Nephron (organoid): ENCODE measurements at regions not wholly inside any gene's neighbourhood (a gene's known extent, or its start where the extent isn't known, plus 50 kb on each side); places are given as distances from the start of the nearest gene placed in this dataset.

Experiments used
- H3K27ac Mint-ChIP-seq, 3 experiments: 2 replicates each; pipeline ENCODE4 v1.8.0; 2020; ENCODE audit warnings: mixed read lengths in 3 of 3, mild to moderate bottlenecking in 2 of 3, moderate library complexity in 1 of 3
- H3K27me3 Mint-ChIP-seq: 2 replicates; pipeline ENCODE4 v1.8.0; 2021; ENCODE audit warnings: low read depth, mild to moderate bottlenecking, moderate library complexity, mixed read lengths
- H3K36me3 Mint-ChIP-seq: 2 replicates; pipeline ENCODE4 v1.8.0; 2020; ENCODE audit warnings: low read depth, mixed read lengths
- H3K4me1 Mint-ChIP-seq: 2 replicates; pipeline ENCODE4 v1.8.0; 2020; ENCODE audit warnings: mixed read lengths
- H3K4me3 Mint-ChIP-seq, 3 experiments: 2 replicates each; pipeline ENCODE4 v1.8.0; 2020; ENCODE audit warnings: mild to moderate bottlenecking in 3 of 3, mixed read lengths in 3 of 3, moderate library complexity in 2 of 3
- H3K9me3 Mint-ChIP-seq: 2 replicates; pipeline ENCODE4 v1.8.0; 2020; ENCODE audit warnings: mixed read lengths
- CTCF ChIP-seq, 3 experiments: fragments of 200-600 bp; sonication (generic); IDR thresholded peaks; one replicate each; pipeline ENCODE4 v1.5.0; 2021; ENCODE audit warnings: antibody characterized with exemption in 3 of 3; ENCODE audit not compliant: unreplicated experiment in 3 of 3

DNA sequence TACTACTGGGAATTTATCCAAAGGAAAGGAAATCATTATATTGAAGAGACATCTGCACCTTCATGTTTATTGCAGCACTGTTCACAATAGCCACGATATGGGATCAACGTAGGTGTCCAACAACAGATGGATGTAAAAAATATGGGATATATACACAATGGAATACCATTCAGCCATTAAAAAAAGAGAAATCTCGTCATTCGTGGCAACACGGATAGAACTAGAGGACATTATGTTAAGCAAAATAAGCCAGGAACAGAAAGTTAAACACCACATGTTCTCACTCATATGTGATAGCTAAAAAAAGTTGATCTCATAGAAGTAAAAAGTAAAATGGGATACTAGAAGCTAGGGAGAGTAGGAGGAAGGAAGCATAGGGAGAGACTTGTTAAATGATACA is 82.9 kb upstream of the CLMN start:
- no peak overlapping the region for H3K4me3 Mint-ChIP-seq
- H3K27me3 Mint-ChIP-seq, result no peaks in the 10 kb centered on the region
- H3K9me3 Mint-ChIP-seq, result no peaks in the 10 kb centered on the region
- H3K36me3 Mint-ChIP-seq, result no peaks in the 10 kb centered on the region
- H3K27ac Mint-ChIP-seq, result peak overlapping the region; percentile 58 to 81 (median 71)
- peaks cover 34% of the 10 kb centered on the region for H3K4me1 Mint-ChIP-seq
- TF ChIP-seq CTCF (IDR thresholded peaks at IDR 0.05; ENCODE audit: unreplicated experiment in 3 of 3), result no peak

GRCh38 chr14:95402176-95402575 is 82.5 kb upstream of the CLMN start:
- peak overlapping the region in 1 of 3 experiments; percentile 81 for H3K27ac Mint-ChIP-seq
- no peaks in the 10 kb centered on the region for H3K9me3 Mint-ChIP-seq
- H3K4me3 Mint-ChIP-seq, result no peak overlapping the region
- H3K36me3 Mint-ChIP-seq, result no peaks in the 10 kb centered on the region
- H3K4me1 Mint-ChIP-seq, result peaks cover 30% of the 10 kb centered on the region
- no peaks in the 10 kb centered on the region for H3K27me3 Mint-ChIP-seq
- no peak for TF ChIP-seq CTCF (IDR thresholded peaks at IDR 0.05; ENCODE audit: unreplicated experiment in 3 of 3)

DNA sequence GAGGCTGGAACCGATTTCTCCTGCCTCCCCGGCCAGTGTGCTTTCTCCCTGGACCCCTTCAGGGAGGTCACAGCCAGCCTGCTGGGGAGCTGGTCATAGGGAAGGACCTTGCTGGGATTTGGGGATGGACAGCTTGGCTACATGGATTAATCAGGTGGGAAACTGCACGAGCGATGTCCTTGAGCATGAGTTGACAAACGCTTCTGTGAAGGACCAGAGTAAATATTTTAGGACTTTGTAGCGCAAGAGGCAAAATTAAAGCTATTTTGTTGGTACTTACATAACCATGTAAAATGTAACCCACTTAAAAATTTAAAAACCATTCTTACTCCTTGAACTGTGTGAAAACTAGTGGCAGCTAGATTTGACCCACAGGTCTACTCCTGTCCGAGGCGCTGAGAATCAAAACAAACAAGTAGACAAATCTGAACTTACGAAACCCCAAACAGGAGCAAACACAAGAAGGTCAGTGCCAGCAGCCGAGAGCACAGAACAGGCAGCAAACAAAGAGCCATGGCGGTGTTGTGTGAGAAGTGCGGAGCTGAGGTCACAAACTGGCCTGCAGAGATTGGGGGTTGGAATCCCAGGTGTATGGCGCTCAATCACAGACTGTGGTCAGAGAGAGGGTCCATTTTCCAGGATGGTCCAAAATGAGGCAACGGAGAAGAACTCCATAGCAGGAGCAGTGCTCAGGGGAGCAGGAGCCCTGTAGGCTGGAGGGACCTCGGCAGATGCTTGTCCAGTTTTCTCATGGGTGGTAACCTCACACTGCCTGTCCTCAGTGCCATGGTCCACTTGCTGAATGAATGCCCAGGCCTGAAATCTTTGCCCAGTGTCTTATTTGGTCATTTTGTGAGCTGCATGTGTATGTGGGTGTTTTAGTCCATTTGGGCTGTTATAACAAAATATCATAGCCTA is 79.2 kb upstream of the CLMN start:
- no peak for TF ChIP-seq CTCF (IDR thresholded peaks at IDR 0.05; ENCODE audit: unreplicated experiment in 3 of 3)
- Mint-ChIP-seq H3K9me3 (peaks cover 4% of the 10 kb centered on the region), H3K4me1 (peaks cover 22% of the 10 kb centered on the region), H3K4me3 (no peak overlapping the region), H3K36me3 (no peaks in the 10 kb centered on the region), H3K27ac (no peak overlapping the region), H3K27me3 (no peaks in the 10 kb centered on the region)

- H3K36me3 Mint-ChIP-seq, result no peaks in the 10 kb centered on the region
- peaks cover 4% of the 10 kb centered on the region for H3K9me3 Mint-ChIP-seq
- no peak overlapping the region for H3K27ac Mint-ChIP-seq
- H3K4me1 Mint-ChIP-seq, result peaks cover 14% of the 10 kb centered on the region
- no peaks in the 10 kb centered on the region for H3K27me3 Mint-ChIP-seq
- H3K4me3 Mint-ChIP-seq, result no peak overlapping the region
- TF ChIP-seq CTCF (IDR thresholded peaks at IDR 0.05; ENCODE audit: unreplicated experiment in 3 of 3), result no peak
Observed at GRCh38 chr14:95397325-95397724, 77.6 kb upstream of the CLMN start.

GRCh38 chr14:95396221-95396620 is 76.5 kb upstream of the CLMN start:
- H3K36me3 Mint-ChIP-seq, result no peaks in the 10 kb centered on the region
- H3K4me3 Mint-ChIP-seq, result no peak overlapping the region
- TF ChIP-seq CTCF (IDR thresholded peaks at IDR 0.05; ENCODE audit: unreplicated experiment in 3 of 3), result no peak

More at GRCh38 chr14:95396221-95396620, 76.5 kb upstream of the CLMN start:
- Mint-ChIP-seq H3K27ac (peak overlapping the region in 1 of 3 experiments; percentile 64), H3K27me3 (no peaks in the 10 kb centered on the region), H3K9me3 (peaks cover 4% of the 10 kb centered on the region), H3K4me1 (peaks cover 11% of the 10 kb centered on the region)
